Heart right ventricle (tissue), 16 donors: ENCODE measurements at regions not wholly inside any gene's neighbourhood (a gene's known extent, or its start where the extent isn't known, plus 50 kb on each side); places are given as distances from the start of the nearest gene placed in this dataset.
"Not testable (repeated sequence)": the region's sequence is repeated elsewhere in the genome, so short reads cannot be mapped to it uniquely, and the experiment has no call there.

Experiments
- ATAC-seq, 8 donors: fragments of 200-7000 bp; cut with Tn5 transposase; one replicate each; pipeline ENCODE4 v1.9.1; 2020; ENCODE audit warnings: mild to moderate bottlenecking in 8 of 8, moderate library complexity in 8 of 8, moderate number of reproducible peaks in 1 of 8
- DNase-seq, 2 donors: peaks; one replicate each; pipeline ENCODE4 v3.0.0-alpha.2; 2020
- H3K27ac ChIP-seq, 10 donors: fragments of 200-600 bp; sonication (generic) in 2 of 10; one replicate each; pipeline versions ENCODE4 v1.5.0 to v1.8.0; 2020 to 2022; ENCODE audit warnings: mild to moderate bottlenecking in 3 of 10
- H3K27me3 ChIP-seq, 7 donors: fragments of 200-600 bp; one replicate each; pipeline ENCODE4 v1.8.0; 2021 to 2022; ENCODE audit warnings: mild to moderate bottlenecking in 2 of 7
- H3K36me3 ChIP-seq, 9 donors: fragments of 200-600 bp; sonication (generic) in 1 of 9; one replicate each; pipeline versions ENCODE4 v1.5.0 to v1.8.0; 2020 to 2022; ENCODE audit warnings: mild to moderate bottlenecking in 2 of 9
- H3K4me1 ChIP-seq, 9 donors: fragments of 200-600 bp; sonication (generic) in 1 of 9; one replicate each; pipeline versions ENCODE4 v1.5.0 to v1.8.0; 2020 to 2022; ENCODE audit warnings: mild to moderate bottlenecking in 4 of 9
- H3K4me3 ChIP-seq, 10 donors: fragments of 200-600 bp; sonication (generic) in 2 of 10; one replicate each; pipeline versions ENCODE4 v1.5.0 to v1.8.0; 2020 to 2022; ENCODE audit warnings: mild to moderate bottlenecking in 7 of 10, moderate library complexity in 2 of 10
- H3K9me3 ChIP-seq, 11 donors: fragments of 200-600 bp in 10 of 11; sonication (generic) in 2 of 11; one replicate each; pipeline versions ENCODE4 v1.5.0 to v1.8.0; 2013 to 2022; ENCODE audit warnings: mild to moderate bottlenecking in 2 of 11, control low read depth in 1 of 11, moderate library complexity in 1 of 11
- CTCF ChIP-seq, 9 donors: fragments of 200-600 bp; sonication (generic) in 2 of 9; IDR thresholded peaks; one replicate each; pipeline versions ENCODE4 v1.5.0 to v1.8.0; 2021 to 2022; ENCODE audit warnings: antibody characterized with exemption in 9 of 9, mild to moderate bottlenecking in 5 of 9, moderate library complexity in 1 of 9
- WGBS, 2 donors: extraction: QIAGEN DNeasy Blood & Tissue Kit; methylation state at CpG; one replicate each; pipeline ENCODE4 v1.1.7; 2013; ENCODE audit warnings: inconsistent platforms in 1 of 2; 5-methylcytosine and 5-hydroxymethylcytosine counted together
- intact Hi-C, 10 donors: fragments of 100-400 bp; cut with DNase I; formaldehyde crosslinking; loops; one replicate each; pipeline versions ENCODE4 v1.11.1 to v1.14.2; 2022
- donor health status: Arrhythmogenic right ventricular cardiomyopathy.
- donor health status: ischemic (EF 13 %, LVEDD 7.1; RV severe dilation, severe dysfunction).
- donor health status: healthy with polysubstance abuse.
- donor health status: DM: no; HTN: yes; CAD: no.
- donor health status: DM: no; HTN: no; CAD: no.
- donor health status: ischemic (EF 25% LVEDD 6.9; RV normal size, moderate dysfunction).
- donor health status: ischemic (EF 25% LVEDD 5.7; RV mildly dilated, moderate dysfunction).
- donor health status: healthy.
- donor health status: DM: yes; HTN: yes; CAD: no.
- donor health status: Ischemic cardiomyopathy.
- donor health status: ischemic (EF 35%, LVEDD 5.7; RV mildly dilated, moderate dysfunction).
- donor health status: nonischemic (EF 11% LVEDD 7.7; RV severe dilation, severe dysfunction).
- donor health status: DM: yes; HTN: yes; CAD: no.
- donor health status: PGD.
- donor health status: ischemic (EF 29% LVEDD 5.4; RV normal size, mild dysfunction).
- donor health status: nonischemic (EF 23%, LVEDD 6.1; RV moderate dilation, normal function).

GRCh38 chr15:53923741-53924140 lies 54.5 kb upstream of the UNC13C start:
- H3K4me3 ChIP-seq, H3K4me1 ChIP-seq, H3K9me3 ChIP-seq, intact Hi-C loops, H3K36me3 ChIP-seq, ATAC-seq, H3K27me3 ChIP-seq, H3K27ac ChIP-seq, DNase-seq: not testable (repeated sequence)
- 94 to 95% methylated on average over 13 of the region's 13 CpGs for WGBS, 2 donors

GRCh38 chr15:53918180-53919079 lies 59.8 kb upstream of the UNC13C start:
- no peak for TF ChIP-seq CTCF (IDR thresholded peaks at IDR 0.05)
- 39% methylated on average over 11 of the region's 11 CpGs for WGBS, 2 donors
- Histone ChIP-seq H3K27ac (no peak overlapping the region), H3K4me1 (no peaks in the 10 kb centered on the region), H3K4me3 (no peak overlapping the region), H3K9me3 (no peaks in the 10 kb centered on the region), H3K27me3 (peaks cover 0 to 4% (median 0%) of the 10 kb centered on the region in 7 donors), H3K36me3 (no peaks in the 10 kb centered on the region)
- intact Hi-C loops: no loop called here
- ATAC-seq (peak in 4 of 8 donors; percentile 33 to 88 (median 49)), DNase-seq (peak in 1 of 2 donors; percentile 40)

DNA sequence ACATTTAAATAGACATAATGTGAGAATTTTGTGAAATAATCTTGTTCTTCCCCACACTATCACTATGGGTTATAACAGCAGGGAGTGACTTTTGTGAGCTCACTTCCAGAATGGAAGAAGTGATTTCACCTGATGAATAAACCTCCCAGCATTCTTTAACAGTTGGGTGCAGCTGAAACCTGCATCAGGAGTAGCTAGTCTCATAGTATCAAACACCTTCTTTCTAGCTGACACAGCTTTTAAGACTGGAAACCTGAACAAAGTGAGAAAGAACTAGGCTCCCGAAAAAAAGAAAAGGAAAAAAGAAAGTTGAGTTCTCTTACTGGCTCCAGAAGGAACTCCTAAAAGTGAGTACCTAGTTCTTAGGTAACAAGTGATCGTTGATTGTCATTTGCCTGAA lies 61.1 kb upstream of the UNC13C start:
- DNase-seq: no peak
- ATAC-seq: no peak
- Histone ChIP-seq H3K4me3 (no peak overlapping the region), H3K4me1 (no peaks in the 10 kb centered on the region), H3K27ac (no peak overlapping the region), H3K27me3 (peaks cover 0 to 3% (median 0%) of the 10 kb centered on the region in 7 donors), H3K36me3 (no peaks in the 10 kb centered on the region), H3K9me3 (no peaks in the 10 kb centered on the region)
- no peak for TF ChIP-seq CTCF (IDR thresholded peaks at IDR 0.05)
- intact Hi-C loops: no loop called here
- WGBS, 2 donors: 64 to 74% methylated on average over 2 of the region's 2 CpGs

- Histone ChIP-seq H3K27ac (no peak overlapping the region), H3K9me3 (no peaks in the 10 kb centered on the region), H3K36me3 (no peaks in the 10 kb centered on the region), H3K4me1 (no peaks in the 10 kb centered on the region), H3K27me3 (peaks cover 0 to 10% (median 0%) of the 10 kb centered on the region in 7 donors), H3K4me3 (no peak overlapping the region)
- 23 to 45% methylated on average over 10 of the region's 10 CpGs for WGBS, 2 donors
- ATAC-seq (no peak), DNase-seq (no peak)
- intact Hi-C loops: no loop called here
- TF ChIP-seq CTCF (IDR thresholded peaks at IDR 0.05): no peak
These were observed 66.8 kb upstream of the UNC13C start for GRCh38 chr15:53911431-53911830.

DNA sequence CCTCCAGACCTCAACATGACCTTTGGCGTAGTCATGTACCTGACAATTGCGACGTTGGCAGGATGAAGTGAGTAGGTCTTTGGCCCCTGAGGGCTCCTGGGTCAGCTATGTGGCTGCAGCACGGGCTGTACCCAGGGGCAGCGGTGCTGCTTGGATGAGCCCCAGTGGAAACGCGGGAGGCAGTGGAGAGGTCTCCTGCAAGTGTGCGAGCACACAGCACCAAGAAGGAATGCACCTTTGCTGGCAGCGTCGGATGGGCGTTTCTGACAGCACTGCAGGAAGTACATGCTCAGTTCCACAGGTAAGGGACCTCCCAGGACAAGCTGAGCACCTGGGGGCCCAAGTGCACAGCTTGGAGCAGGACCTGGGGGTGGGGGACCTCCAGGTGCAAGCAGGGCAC lies 67.4 kb upstream of the UNC13C start:
- 73 to 75% methylated on average over 11 of the region's 11 CpGs for WGBS, 2 donors
- ATAC-seq (no peak), DNase-seq (no peak)
- Histone ChIP-seq H3K4me1 (no peaks in the 10 kb centered on the region), H3K4me3 (no peak overlapping the region), H3K27me3 (peaks cover 0 to 10% (median 0%) of the 10 kb centered on the region in 7 donors), H3K36me3 (no peaks in the 10 kb centered on the region), H3K9me3 (no peaks in the 10 kb centered on the region), H3K27ac (no peak overlapping the region)
- intact Hi-C loops: no loop called here
- no peak for TF ChIP-seq CTCF (IDR thresholded peaks at IDR 0.05)
